Neural cell (in vitro differentiated cells): ENCODE measurements at regions not wholly inside any gene's neighbourhood (a gene's known extent, or its start where the extent isn't known, plus 50 kb on each side); places are given as distances from the start of the nearest gene placed in this dataset.

Experiments used
- H2AFZ ChIP-seq: fragments of 200-600, 300-800 bp; sonication (generic), shearing (Covaris generic); 2 replicates; pipeline ENCODE4 v1.6.0; 2014; ENCODE audit warnings: low read depth, mild to moderate bottlenecking, antibody characterized with exemption, low read length, moderate library complexity
- H3F3A ChIP-seq: fragments of 200-600 bp; shearing (Covaris generic); 2 replicates; pipeline ENCODE4 v1.6.1; 2016; ENCODE audit warnings: mild to moderate bottlenecking, moderate library complexity, mixed read lengths, antibody characterized with exemption, low read length; ENCODE audit not compliant: insufficient read depth, poor library complexity, severe bottlenecking
- H3K27ac ChIP-seq: fragments of 200-600, 300-800 bp; sonication (generic), shearing (Covaris generic); 2 replicates; pipeline ENCODE4 v1.5.1; 2014; ENCODE audit warnings: mild to moderate bottlenecking, low read length, moderate library complexity
- H3K27me3 ChIP-seq: fragments of 300-800, 200-600 bp; sonication (generic), shearing (Covaris generic); 2 replicates; pipeline ENCODE4 v1.6.0; 2014; ENCODE audit warnings: mild to moderate bottlenecking, low read depth, low read length, moderate library complexity; ENCODE audit not compliant: insufficient read depth
- H3K36me3 ChIP-seq: fragments of 300-800, 200-600 bp; sonication (generic), shearing (Covaris generic); 2 replicates; pipeline ENCODE4 v1.5.1; 2014; ENCODE audit warnings: mild to moderate bottlenecking, antibody characterized with exemption, low read length, moderate library complexity; ENCODE audit not compliant: insufficient read depth
- H3K4me2 ChIP-seq: fragments of 300-800, 200-600 bp; sonication (generic), shearing (Covaris generic); 2 replicates; pipeline ENCODE4 v1.6.0; 2014; ENCODE audit warnings: mild to moderate bottlenecking, low read length
- H3K4me3 ChIP-seq: fragments of 300-800, 200-600 bp; sonication (generic), shearing (Covaris generic); 2 replicates; pipeline ENCODE4 v1.5.1; 2014; ENCODE audit warnings: mild to moderate bottlenecking, low read length, moderate library complexity
- H3K79me2 ChIP-seq: fragments of 200-600 bp; shearing (Covaris generic); replicated peaks from 2 replicates; pipeline ENCODE4 v1.6.0; 2014; ENCODE audit warnings: mild to moderate bottlenecking, low read length, moderate library complexity; ENCODE audit not compliant: insufficient read depth
- H3K9ac ChIP-seq: fragments of 300-800, 200-600 bp; sonication (generic), shearing (Covaris generic); 2 replicates; pipeline ENCODE4 v1.6.1; 2016; ENCODE audit warnings: mild to moderate bottlenecking, low read length, mixed read lengths
- H3K9me2 ChIP-seq: fragments of 200-600 bp; shearing (Covaris generic); 2 replicates; pipeline ENCODE4 v1.6.1; 2016; ENCODE audit warnings: mild to moderate bottlenecking, low read length, mixed read lengths; ENCODE audit not compliant: insufficient read depth
- H3K9me3 ChIP-seq: fragments of 200-600, 300-800 bp; sonication (generic), shearing (Covaris generic); 2 replicates; pipeline ENCODE4 v1.6.1; 2016; ENCODE audit warnings: mild to moderate bottlenecking, mixed run types, low read length, moderate library complexity, mixed read lengths
- H4K20me1 ChIP-seq: fragments of 200-600 bp; shearing (Covaris generic); 2 replicates; pipeline ENCODE4 v1.6.1; 2016; ENCODE audit warnings: mild to moderate bottlenecking, mixed run types; ENCODE audit not compliant: insufficient read depth
- EP300 ChIP-seq: fragments of 450-650 bp; conservative IDR thresholded peaks from 2 replicates; pipeline ENCODE4 v1.6.1; 2014; ENCODE audit warnings: antibody characterized with exemption, mild to moderate bottlenecking, moderate library complexity; ENCODE audit not compliant: poor library complexity, severe bottlenecking
- EZH2 ChIP-seq: fragments of 200-600, 300-800 bp; shearing (Covaris generic), sonication (generic); IDR thresholded peaks from 2 replicates; pipeline ENCODE4 v1.6.1; 2014; ENCODE audit warnings: antibody characterized with exemption, low read length, borderline replicate concordance, mild to moderate bottlenecking; ENCODE audit not compliant: insufficient read depth, poor library complexity, severe bottlenecking
- MXI1 ChIP-seq: fragments of 450-650 bp; conservative IDR thresholded peaks from 2 replicates; pipeline ENCODE4 v1.6.1; 2014; ENCODE audit warnings: antibody characterized with exemption, mild to moderate bottlenecking; ENCODE audit not compliant: poor library complexity, severe bottlenecking
- POLR2AphosphoS5 ChIP-seq: IDR thresholded peaks from 2 replicates; pipeline ENCODE4 v1.6.1; 2012
- RAD21 ChIP-seq: fragments of 450-650 bp; conservative IDR thresholded peaks from 2 replicates; pipeline ENCODE4 v1.6.1; 2014; ENCODE audit warnings: antibody characterized with exemption, mild to moderate bottlenecking, moderate library complexity
- SMC3 ChIP-seq: fragments of 450-650 bp; conservative IDR thresholded peaks from 2 replicates; pipeline ENCODE4 v1.6.1; 2014; ENCODE audit warnings: antibody characterized with exemption, mild to moderate bottlenecking, moderate library complexity; ENCODE audit not compliant: poor library complexity
- TAF1 ChIP-seq: IDR thresholded peaks from 2 replicates; pipeline ENCODE4 v1.6.1; 2012; ENCODE audit warnings: low read depth
- TF ChIP-seq, protein P1 (sequence below): IDR thresholded peaks from 2 replicates; pipeline ENCODE4 v1.6.1; 2012; ENCODE audit warnings: borderline replicate concordance
- TF ChIP-seq, protein P2 (sequence below): fragments of 450-650 bp; IDR thresholded peaks from 2 replicates; pipeline ENCODE4 v1.5.1; 2014; ENCODE audit warnings: antibody characterized with exemption, mild to moderate bottlenecking, moderate library complexity; ENCODE audit not compliant: poor library complexity, severe bottlenecking

DNA sequence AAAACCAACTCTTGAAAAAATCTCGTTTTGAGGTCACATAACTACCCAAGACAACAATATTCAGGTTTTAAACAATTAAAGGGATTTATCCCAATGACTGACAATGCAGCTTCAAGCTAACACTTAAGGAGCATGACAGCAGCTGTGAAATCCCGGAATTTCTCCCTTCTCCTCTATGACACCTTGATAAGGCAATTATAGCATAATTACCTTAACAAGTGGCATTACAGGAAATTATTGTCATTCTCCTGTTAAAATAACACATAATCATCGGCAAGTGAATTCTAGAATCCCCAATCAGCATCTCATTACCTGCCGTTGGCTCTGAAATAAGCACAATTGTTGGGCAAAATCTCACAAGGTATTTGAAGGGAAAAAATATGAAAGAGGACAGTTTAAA is 417.0 kb upstream of the PFKP start:
- H3K27ac ChIP-seq, result peak overlapping the region; percentile 37
- no peak for TF ChIP-seq MXI1
- TF ChIP-seq SMC3, result peak; percentile 47
- TF ChIP-seq, protein P1, sequence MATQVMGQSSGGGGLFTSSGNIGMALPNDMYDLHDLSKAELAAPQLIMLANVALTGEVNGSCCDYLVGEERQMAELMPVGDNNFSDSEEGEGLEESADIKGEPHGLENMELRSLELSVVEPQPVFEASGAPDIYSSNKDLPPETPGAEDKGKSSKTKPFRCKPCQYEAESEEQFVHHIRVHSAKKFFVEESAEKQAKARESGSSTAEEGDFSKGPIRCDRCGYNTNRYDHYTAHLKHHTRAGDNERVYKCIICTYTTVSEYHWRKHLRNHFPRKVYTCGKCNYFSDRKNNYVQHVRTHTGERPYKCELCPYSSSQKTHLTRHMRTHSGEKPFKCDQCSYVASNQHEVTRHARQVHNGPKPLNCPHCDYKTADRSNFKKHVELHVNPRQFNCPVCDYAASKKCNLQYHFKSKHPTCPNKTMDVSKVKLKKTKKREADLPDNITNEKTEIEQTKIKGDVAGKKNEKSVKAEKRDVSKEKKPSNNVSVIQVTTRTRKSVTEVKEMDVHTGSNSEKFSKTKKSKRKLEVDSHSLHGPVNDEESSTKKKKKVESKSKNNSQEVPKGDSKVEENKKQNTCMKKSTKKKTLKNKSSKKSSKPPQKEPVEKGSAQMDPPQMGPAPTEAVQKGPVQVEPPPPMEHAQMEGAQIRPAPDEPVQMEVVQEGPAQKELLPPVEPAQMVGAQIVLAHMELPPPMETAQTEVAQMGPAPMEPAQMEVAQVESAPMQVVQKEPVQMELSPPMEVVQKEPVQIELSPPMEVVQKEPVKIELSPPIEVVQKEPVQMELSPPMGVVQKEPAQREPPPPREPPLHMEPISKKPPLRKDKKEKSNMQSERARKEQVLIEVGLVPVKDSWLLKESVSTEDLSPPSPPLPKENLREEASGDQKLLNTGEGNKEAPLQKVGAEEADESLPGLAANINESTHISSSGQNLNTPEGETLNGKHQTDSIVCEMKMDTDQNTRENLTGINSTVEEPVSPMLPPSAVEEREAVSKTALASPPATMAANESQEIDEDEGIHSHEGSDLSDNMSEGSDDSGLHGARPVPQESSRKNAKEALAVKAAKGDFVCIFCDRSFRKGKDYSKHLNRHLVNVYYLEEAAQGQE, result peak; percentile 88
- TF ChIP-seq TAF1, result no peak
- TF ChIP-seq, protein P2, sequence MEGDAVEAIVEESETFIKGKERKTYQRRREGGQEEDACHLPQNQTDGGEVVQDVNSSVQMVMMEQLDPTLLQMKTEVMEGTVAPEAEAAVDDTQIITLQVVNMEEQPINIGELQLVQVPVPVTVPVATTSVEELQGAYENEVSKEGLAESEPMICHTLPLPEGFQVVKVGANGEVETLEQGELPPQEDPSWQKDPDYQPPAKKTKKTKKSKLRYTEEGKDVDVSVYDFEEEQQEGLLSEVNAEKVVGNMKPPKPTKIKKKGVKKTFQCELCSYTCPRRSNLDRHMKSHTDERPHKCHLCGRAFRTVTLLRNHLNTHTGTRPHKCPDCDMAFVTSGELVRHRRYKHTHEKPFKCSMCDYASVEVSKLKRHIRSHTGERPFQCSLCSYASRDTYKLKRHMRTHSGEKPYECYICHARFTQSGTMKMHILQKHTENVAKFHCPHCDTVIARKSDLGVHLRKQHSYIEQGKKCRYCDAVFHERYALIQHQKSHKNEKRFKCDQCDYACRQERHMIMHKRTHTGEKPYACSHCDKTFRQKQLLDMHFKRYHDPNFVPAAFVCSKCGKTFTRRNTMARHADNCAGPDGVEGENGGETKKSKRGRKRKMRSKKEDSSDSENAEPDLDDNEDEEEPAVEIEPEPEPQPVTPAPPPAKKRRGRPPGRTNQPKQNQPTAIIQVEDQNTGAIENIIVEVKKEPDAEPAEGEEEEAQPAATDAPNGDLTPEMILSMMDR, result no peak
- TF ChIP-seq EZH2, result no peak
- peak; percentile 81 for TF ChIP-seq POLR2AphosphoS5
- peak; percentile 45 for TF ChIP-seq RAD21
- TF ChIP-seq EP300, result peak; percentile 93
- no peaks in the 10 kb centered on the region for H3K79me2 ChIP-seq
- no peaks in the 10 kb centered on the region for H3K9me2 ChIP-seq
- no peak overlapping the region for H3K4me3 ChIP-seq
- H3F3A ChIP-seq, result no peaks in the 10 kb centered on the region
- H3K36me3 ChIP-seq, result no peaks in the 10 kb centered on the region
- no peaks in the 10 kb centered on the region for H3K27me3 ChIP-seq
- H3K9ac ChIP-seq, result no peak overlapping the region
- H2AFZ ChIP-seq, result no peak overlapping the region
- H4K20me1 ChIP-seq, result no peaks in the 10 kb centered on the region
- no peaks in the 10 kb centered on the region for H3K9me3 ChIP-seq
- peak overlapping the region; percentile 13 for H3K4me2 ChIP-seq

DNA sequence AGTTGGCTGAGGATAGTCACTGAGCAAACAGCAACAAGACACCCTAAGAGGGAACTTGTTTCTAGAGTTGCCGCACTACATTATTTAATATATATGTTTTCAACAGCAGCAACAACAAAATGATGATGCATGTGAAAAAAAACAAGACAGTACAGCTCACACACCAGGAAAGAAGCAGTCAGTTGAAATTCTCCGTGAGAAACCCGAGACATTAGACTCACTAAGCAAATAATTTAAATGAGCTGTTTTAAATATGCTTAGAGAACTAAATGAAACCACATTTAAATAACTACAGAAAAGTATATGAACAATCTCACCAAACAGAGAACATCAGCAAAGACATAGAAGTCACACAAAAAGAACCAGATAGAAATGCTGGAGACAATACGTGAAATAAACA is 426.3 kb upstream of the PFKP start:
- no peaks in the 10 kb centered on the region for H3K36me3 ChIP-seq
- no peaks in the 10 kb centered on the region for H3K9me2 ChIP-seq
- H3K27me3 ChIP-seq, result no peaks in the 10 kb centered on the region
- H2AFZ ChIP-seq, result no peak overlapping the region
- H3K4me3 ChIP-seq, result no peak overlapping the region
- H3K9ac ChIP-seq, result no peak overlapping the region
- no peaks in the 10 kb centered on the region for H4K20me1 ChIP-seq
- no peaks in the 10 kb centered on the region for H3K9me3 ChIP-seq
- TF ChIP-seq, protein P1, result no peak
- no peak for TF ChIP-seq RAD21
- TF ChIP-seq EZH2, result no peak
- no peak for TF ChIP-seq POLR2AphosphoS5
- TF ChIP-seq, protein P2, result no peak
- no peak for TF ChIP-seq TAF1
- no peak for TF ChIP-seq MXI1
- TF ChIP-seq SMC3, result no peak
- no peak for TF ChIP-seq EP300
- H3K27ac ChIP-seq, result no peak overlapping the region
- no peak overlapping the region for H3K4me2 ChIP-seq
- no peaks in the 10 kb centered on the region for H3K79me2 ChIP-seq
- no peaks in the 10 kb centered on the region for H3F3A ChIP-seq
